Neural cell (in vitro differentiated cells): ENCODE measurements at regions not wholly inside any gene's neighbourhood (a gene's known extent, or its start where the extent isn't known, plus 50 kb on each side); places are given as distances from the start of the nearest gene placed in this dataset.

ENCODE experiments used
- H2AFZ ChIP-seq: fragments of 200-600, 300-800 bp; sonication (generic), shearing (Covaris generic); 2 replicates; pipeline ENCODE4 v1.6.0; 2014; ENCODE audit warnings: low read depth, mild to moderate bottlenecking, antibody characterized with exemption, low read length, moderate library complexity
- H3F3A ChIP-seq: fragments of 200-600 bp; shearing (Covaris generic); 2 replicates; pipeline ENCODE4 v1.6.1; 2016; ENCODE audit warnings: mild to moderate bottlenecking, moderate library complexity, mixed read lengths, antibody characterized with exemption, low read length; ENCODE audit not compliant: insufficient read depth, poor library complexity, severe bottlenecking
- H3K27ac ChIP-seq: fragments of 200-600, 300-800 bp; sonication (generic), shearing (Covaris generic); 2 replicates; pipeline ENCODE4 v1.5.1; 2014; ENCODE audit warnings: mild to moderate bottlenecking, low read length, moderate library complexity
- H3K27me3 ChIP-seq: fragments of 300-800, 200-600 bp; sonication (generic), shearing (Covaris generic); 2 replicates; pipeline ENCODE4 v1.6.0; 2014; ENCODE audit warnings: mild to moderate bottlenecking, low read depth, low read length, moderate library complexity; ENCODE audit not compliant: insufficient read depth
- H3K36me3 ChIP-seq: fragments of 300-800, 200-600 bp; sonication (generic), shearing (Covaris generic); 2 replicates; pipeline ENCODE4 v1.5.1; 2014; ENCODE audit warnings: mild to moderate bottlenecking, antibody characterized with exemption, low read length, moderate library complexity; ENCODE audit not compliant: insufficient read depth
- H3K4me2 ChIP-seq: fragments of 300-800, 200-600 bp; sonication (generic), shearing (Covaris generic); 2 replicates; pipeline ENCODE4 v1.6.0; 2014; ENCODE audit warnings: mild to moderate bottlenecking, low read length
- H3K4me3 ChIP-seq: fragments of 300-800, 200-600 bp; sonication (generic), shearing (Covaris generic); 2 replicates; pipeline ENCODE4 v1.5.1; 2014; ENCODE audit warnings: mild to moderate bottlenecking, low read length, moderate library complexity
- H3K79me2 ChIP-seq: fragments of 200-600 bp; shearing (Covaris generic); replicated peaks from 2 replicates; pipeline ENCODE4 v1.6.0; 2014; ENCODE audit warnings: mild to moderate bottlenecking, low read length, moderate library complexity; ENCODE audit not compliant: insufficient read depth
- H3K9ac ChIP-seq: fragments of 300-800, 200-600 bp; sonication (generic), shearing (Covaris generic); 2 replicates; pipeline ENCODE4 v1.6.1; 2016; ENCODE audit warnings: mild to moderate bottlenecking, low read length, mixed read lengths
- H3K9me2 ChIP-seq: fragments of 200-600 bp; shearing (Covaris generic); 2 replicates; pipeline ENCODE4 v1.6.1; 2016; ENCODE audit warnings: mild to moderate bottlenecking, low read length, mixed read lengths; ENCODE audit not compliant: insufficient read depth
- H3K9me3 ChIP-seq: fragments of 200-600, 300-800 bp; sonication (generic), shearing (Covaris generic); 2 replicates; pipeline ENCODE4 v1.6.1; 2016; ENCODE audit warnings: mild to moderate bottlenecking, mixed run types, low read length, moderate library complexity, mixed read lengths
- H4K20me1 ChIP-seq: fragments of 200-600 bp; shearing (Covaris generic); 2 replicates; pipeline ENCODE4 v1.6.1; 2016; ENCODE audit warnings: mild to moderate bottlenecking, mixed run types; ENCODE audit not compliant: insufficient read depth
- EP300 ChIP-seq: fragments of 450-650 bp; conservative IDR thresholded peaks from 2 replicates; pipeline ENCODE4 v1.6.1; 2014; ENCODE audit warnings: antibody characterized with exemption, mild to moderate bottlenecking, moderate library complexity; ENCODE audit not compliant: poor library complexity, severe bottlenecking
- EZH2 ChIP-seq: fragments of 200-600, 300-800 bp; shearing (Covaris generic), sonication (generic); IDR thresholded peaks from 2 replicates; pipeline ENCODE4 v1.6.1; 2014; ENCODE audit warnings: antibody characterized with exemption, low read length, borderline replicate concordance, mild to moderate bottlenecking; ENCODE audit not compliant: insufficient read depth, poor library complexity, severe bottlenecking
- MXI1 ChIP-seq: fragments of 450-650 bp; conservative IDR thresholded peaks from 2 replicates; pipeline ENCODE4 v1.6.1; 2014; ENCODE audit warnings: antibody characterized with exemption, mild to moderate bottlenecking; ENCODE audit not compliant: poor library complexity, severe bottlenecking
- POLR2AphosphoS5 ChIP-seq: IDR thresholded peaks from 2 replicates; pipeline ENCODE4 v1.6.1; 2012
- RAD21 ChIP-seq: fragments of 450-650 bp; conservative IDR thresholded peaks from 2 replicates; pipeline ENCODE4 v1.6.1; 2014; ENCODE audit warnings: antibody characterized with exemption, mild to moderate bottlenecking, moderate library complexity
- REST ChIP-seq: IDR thresholded peaks from 2 replicates; pipeline ENCODE4 v1.6.1; 2012; ENCODE audit warnings: borderline replicate concordance
- SMC3 ChIP-seq: fragments of 450-650 bp; conservative IDR thresholded peaks from 2 replicates; pipeline ENCODE4 v1.6.1; 2014; ENCODE audit warnings: antibody characterized with exemption, mild to moderate bottlenecking, moderate library complexity; ENCODE audit not compliant: poor library complexity
- TAF1 ChIP-seq: IDR thresholded peaks from 2 replicates; pipeline ENCODE4 v1.6.1; 2012; ENCODE audit warnings: low read depth
- TF ChIP-seq, protein P1 (sequence below): fragments of 450-650 bp; IDR thresholded peaks from 2 replicates; pipeline ENCODE4 v1.5.1; 2014; ENCODE audit warnings: antibody characterized with exemption, mild to moderate bottlenecking, moderate library complexity; ENCODE audit not compliant: poor library complexity, severe bottlenecking

- no peak overlapping the region for H3K4me3 ChIP-seq
- H3K27ac ChIP-seq = no peak overlapping the region
Observed at GRCh38 chr11:112610996-112611750, 350.0 kb upstream of the NCAM1 start.

DNA sequence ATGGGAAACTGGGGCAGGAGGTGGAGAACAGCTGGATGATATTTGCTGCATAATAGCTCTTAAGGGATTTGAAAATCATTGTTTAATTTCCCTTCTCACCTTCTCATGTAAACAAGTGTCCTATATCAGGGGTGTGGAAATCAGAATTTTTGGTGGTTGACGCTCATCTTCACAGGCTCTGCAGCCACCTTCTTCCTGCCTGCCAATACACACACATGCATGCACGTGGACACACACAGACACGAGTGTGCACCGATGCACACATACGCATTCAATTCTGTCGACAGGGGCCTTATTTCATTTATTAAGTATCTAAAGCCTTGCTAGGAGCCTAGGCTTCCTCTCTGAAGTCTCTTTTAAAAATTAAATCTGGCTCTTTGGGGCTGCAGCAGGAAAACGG is 349.4 kb upstream of the NCAM1 start:
- no peak overlapping the region for H3K4me3 ChIP-seq
- H3K4me2 ChIP-seq = no peak overlapping the region
- no peak overlapping the region for H3K27ac ChIP-seq
- no peak overlapping the region for H3K9ac ChIP-seq
- TF ChIP-seq POLR2AphosphoS5 (no peak), MXI1 (no peak), EP300 (no peak), REST (no peak), RAD21 (no peak), EZH2 (no peak), TAF1 (no peak), SMC3 (no peak)
- TF ChIP-seq, protein P1, sequence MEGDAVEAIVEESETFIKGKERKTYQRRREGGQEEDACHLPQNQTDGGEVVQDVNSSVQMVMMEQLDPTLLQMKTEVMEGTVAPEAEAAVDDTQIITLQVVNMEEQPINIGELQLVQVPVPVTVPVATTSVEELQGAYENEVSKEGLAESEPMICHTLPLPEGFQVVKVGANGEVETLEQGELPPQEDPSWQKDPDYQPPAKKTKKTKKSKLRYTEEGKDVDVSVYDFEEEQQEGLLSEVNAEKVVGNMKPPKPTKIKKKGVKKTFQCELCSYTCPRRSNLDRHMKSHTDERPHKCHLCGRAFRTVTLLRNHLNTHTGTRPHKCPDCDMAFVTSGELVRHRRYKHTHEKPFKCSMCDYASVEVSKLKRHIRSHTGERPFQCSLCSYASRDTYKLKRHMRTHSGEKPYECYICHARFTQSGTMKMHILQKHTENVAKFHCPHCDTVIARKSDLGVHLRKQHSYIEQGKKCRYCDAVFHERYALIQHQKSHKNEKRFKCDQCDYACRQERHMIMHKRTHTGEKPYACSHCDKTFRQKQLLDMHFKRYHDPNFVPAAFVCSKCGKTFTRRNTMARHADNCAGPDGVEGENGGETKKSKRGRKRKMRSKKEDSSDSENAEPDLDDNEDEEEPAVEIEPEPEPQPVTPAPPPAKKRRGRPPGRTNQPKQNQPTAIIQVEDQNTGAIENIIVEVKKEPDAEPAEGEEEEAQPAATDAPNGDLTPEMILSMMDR = no peak
- no peaks in the 10 kb centered on the region for H4K20me1 ChIP-seq
- H3K36me3 ChIP-seq = no peaks in the 10 kb centered on the region
- H3K9me3 ChIP-seq = no peaks in the 10 kb centered on the region
- H3K79me2 ChIP-seq = no peaks in the 10 kb centered on the region
- H3K27me3 ChIP-seq = no peaks in the 10 kb centered on the region
- H3F3A ChIP-seq = peaks cover 2% of the 10 kb centered on the region
- no peak overlapping the region for H2AFZ ChIP-seq
- H3K9me2 ChIP-seq = no peaks in the 10 kb centered on the region

More at GRCh38 chr11:112610996-112611750, 350.0 kb upstream of the NCAM1 start:
- H2AFZ ChIP-seq = no peak overlapping the region
- no peaks in the 10 kb centered on the region for H3K79me2 ChIP-seq
- H3K27me3 ChIP-seq = no peaks in the 10 kb centered on the region
- no peak for TF ChIP-seq TAF1
- H3K36me3 ChIP-seq = no peaks in the 10 kb centered on the region
- no peaks in the 10 kb centered on the region for H3K9me2 ChIP-seq
- no peaks in the 10 kb centered on the region for H3F3A ChIP-seq
- no peaks in the 10 kb centered on the region for H4K20me1 ChIP-seq
- no peaks in the 10 kb centered on the region for H3K9me3 ChIP-seq
- no peak overlapping the region for H3K9ac ChIP-seq
- H3K4me2 ChIP-seq = no peak overlapping the region
